GM18951 (cell line): ENCODE measurements at regions not wholly inside any gene's neighbourhood (a gene's known extent, or its start where the extent isn't known, plus 50 kb on each side); places are given as distances from the start of the nearest gene placed in this dataset.
A peak's percentile ranks its signal among the peaks of the same experiment; 100 is the strongest.

Experiments
- POLR2A ChIP-seq: IDR thresholded peaks from 4 replicates; pipeline ENCODE4 v1.6.1; 2011; ENCODE audit warnings: mild to moderate bottlenecking; ENCODE audit not compliant: insufficient read length, insufficient read depth; ENCODE audit errors: extremely low read depth
- in situ Hi-C: fragments of 300-500 bp; cut with MboI; formaldehyde crosslinking; loops from one replicate; pipeline ENCODE4 v1.12.0; 2022; ENCODE audit warnings: low sequenced_read_pairs, mixed read lengths, inconsistent platforms; ENCODE audit not compliant: unreplicated experiment

GRCh38 chr5:173718469-173718868, 102.0 kb upstream of the BOD1 start:
- in situ Hi-C loops, result no loop called here
- no peak for TF ChIP-seq POLR2A

DNA sequence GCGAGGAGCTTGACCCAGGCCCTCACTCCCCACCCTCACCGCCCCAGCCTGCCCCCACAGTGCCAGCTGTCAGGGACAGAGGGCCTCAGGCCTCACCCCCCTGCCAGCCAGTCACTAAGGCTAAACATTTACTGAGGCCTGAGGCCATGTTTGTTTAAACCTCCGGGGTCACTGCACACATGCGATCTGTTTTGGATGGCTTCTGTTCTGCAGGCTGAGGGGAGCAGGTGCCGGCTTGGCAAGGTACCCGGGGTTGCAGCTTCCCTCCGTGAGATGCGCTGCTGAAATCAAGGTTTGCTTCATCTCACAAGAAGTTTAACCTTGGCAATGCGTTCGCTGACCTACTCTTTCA, 103.3 kb upstream of the BOD1 start:
- no peak for TF ChIP-seq POLR2A
- in situ Hi-C loops, result no loop called here

GRCh38 chr5:173720286-173720952, 104.0 kb upstream of the BOD1 start:
- no peak for TF ChIP-seq POLR2A
- in situ Hi-C loops, result no loop called here

DNA sequence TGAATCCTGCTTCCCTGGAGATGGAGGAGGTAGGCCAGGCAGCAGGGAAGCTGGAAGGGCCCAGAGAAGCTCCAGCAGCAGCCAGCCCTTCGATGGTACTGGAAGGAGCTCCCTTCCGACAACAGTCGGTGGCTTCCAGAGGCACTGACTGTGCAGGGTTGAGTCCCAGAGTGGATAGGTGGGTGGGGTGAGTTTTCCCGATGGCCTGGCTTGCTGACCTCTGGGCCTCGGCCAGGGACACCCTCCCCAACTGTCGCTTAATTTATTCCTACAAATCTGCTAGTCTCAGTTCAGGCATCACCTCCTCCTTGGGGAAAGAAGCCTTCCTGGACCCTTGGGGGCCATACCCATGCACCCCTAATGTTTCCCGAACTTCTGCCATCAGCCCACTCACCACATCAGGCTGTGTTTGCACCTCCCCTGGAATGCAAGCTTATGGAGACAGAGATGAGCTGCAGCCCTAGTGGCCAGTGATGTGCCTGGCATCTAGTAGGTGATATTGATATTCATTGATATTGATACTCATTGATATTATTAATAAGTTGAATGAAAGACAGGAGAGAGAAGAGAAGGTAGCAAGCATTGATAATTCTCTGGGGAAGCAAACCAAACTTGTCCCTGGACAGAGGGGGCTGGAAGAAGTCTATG, 104.6 kb upstream of the BOD1 start:
- in situ Hi-C loops, result no loop called here

GRCh38 chr5:173721601-173722232, 105.3 kb upstream of the BOD1 start:
- in situ Hi-C loops, result no loop called here
- TF ChIP-seq POLR2A, result no peak

More for the DNA sequence above, 104.6 kb upstream of the BOD1 start:
- TF ChIP-seq POLR2A, result no peak

DNA sequence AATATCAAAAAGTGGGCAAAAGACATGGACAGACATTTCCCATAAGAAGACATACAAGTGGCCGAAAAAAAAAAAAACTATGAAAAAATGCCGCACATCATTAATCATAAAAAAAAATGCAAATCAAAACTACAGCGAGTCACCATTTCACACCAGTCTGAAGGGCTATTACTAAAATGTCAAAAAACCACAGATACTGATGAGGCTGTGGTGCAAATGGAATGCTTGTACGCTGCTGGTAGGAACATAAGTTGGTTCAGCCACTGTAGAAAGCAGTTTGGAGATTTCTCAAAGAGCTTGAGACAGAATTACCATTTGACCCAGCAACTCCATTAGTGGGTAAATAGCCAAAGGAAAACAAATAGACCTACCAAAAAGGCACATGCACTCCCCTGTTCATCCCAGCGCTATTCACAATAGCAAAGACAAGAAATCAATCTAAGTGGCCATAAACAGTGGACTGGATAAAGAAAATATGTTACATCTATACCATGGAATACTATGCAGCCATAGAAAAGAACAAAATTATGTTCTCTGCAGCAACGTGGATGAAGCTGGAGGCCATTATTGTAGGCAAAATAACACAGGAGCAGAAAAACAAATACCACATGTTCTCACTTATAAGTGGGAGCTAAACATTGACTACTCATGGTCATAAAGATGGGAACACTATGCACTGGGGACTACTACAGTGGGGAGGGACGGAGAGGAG, 110.6 kb upstream of the BOD1 start:
- TF ChIP-seq POLR2A, result no peak
- in situ Hi-C loops, result no loop called here

DNA sequence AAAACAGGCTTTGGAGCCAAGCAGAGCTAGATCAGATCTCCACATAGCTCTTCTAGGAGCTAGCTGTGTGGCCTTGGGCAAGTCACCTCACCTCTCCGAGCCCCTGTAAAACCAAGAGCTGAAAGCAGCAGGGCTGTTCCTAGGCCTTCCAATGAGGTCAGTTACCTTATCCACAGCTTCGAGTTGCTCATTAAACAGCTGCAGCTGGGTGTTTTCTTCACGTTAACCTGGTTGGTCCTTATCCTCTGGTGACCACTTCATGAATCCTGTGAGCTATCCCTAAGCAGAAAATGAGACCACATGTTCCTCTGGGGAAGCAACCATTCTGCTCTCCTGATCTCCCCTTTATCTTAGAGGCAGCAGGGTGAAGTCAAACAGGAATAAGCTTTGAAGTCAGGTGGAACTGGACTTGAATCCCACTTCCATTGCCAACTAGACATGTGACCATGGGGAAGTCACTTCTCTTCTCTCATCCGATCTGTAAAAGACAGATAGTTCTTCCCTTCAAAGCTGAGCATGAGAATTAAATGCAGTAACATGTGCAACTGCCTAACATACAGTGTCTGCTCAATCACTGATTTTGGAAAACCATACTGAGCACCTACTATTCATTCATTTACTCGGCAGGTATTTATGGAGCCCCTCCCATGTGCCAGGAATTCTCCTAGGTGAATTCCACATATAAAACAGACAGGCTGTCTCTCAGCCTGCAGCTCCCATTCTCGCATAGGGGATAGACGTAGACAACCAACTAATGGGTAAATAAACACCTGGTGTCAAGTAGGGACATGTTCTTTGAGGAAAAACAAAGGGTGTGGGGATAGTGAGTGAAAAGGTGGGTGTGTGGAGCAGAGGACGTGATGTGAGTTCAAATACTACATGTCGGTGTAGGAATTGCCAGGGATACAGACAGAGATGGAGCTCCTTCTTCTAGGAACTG, 111.7 kb upstream of the BOD1 start:
- in situ Hi-C loops, result no loop called here
- TF ChIP-seq POLR2A, result no peak

GRCh38 chr5:173729079-173729765, 112.8 kb upstream of the BOD1 start:
- in situ Hi-C loops, result no loop called here
- TF ChIP-seq POLR2A, result no peak

DNA sequence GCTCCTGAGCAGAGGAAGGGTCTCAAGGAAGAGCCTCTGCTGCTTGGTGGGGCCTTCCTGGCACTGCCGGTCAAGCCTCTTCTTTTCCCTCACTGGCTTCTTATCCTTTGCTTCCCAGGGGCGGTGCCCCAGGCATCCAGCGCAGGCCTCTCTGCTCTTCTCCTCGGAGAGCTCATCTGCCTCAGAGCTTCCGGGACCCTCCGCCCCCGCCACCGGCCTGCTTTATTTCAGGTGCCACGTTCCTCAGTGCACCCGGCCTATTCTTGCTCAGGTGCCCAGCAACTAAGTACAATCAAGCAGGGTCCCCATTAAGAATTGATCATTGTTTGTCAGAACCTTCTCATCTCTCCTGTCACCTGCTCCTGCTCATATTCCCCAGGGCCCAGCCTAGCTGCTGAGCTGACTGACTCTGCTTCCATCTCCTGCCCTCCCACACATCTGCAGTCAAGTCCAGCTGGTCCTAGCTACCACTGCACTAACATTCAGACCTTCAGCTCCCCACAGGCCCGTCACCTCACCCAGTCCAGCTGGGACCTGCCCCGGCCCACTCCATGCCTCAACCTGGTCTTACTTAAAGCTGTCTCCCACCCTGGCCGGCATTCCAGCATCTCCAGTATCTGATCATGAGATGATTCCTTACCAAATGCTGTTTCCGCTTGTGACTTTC, 114.3 kb upstream of the BOD1 start:
- in situ Hi-C loops, result no loop called here
- no peak for TF ChIP-seq POLR2A

- in situ Hi-C loops, result no loop called here
- TF ChIP-seq POLR2A, result no peak
These were observed 116.6 kb upstream of the BOD1 start for GRCh38 chr5:173733021-173733420.

- in situ Hi-C loops, result no loop called here
These were observed 117.0 kb upstream of the BOD1 start for GRCh38 chr5:173733425-173733824.

GRCh38 chr5:173733831-173734501, 117.5 kb upstream of the BOD1 start:
- in situ Hi-C loops, result no loop called here
- peak; percentile 34 for TF ChIP-seq POLR2A

More at GRCh38 chr5:173733425-173733824, 117.0 kb upstream of the BOD1 start:
- TF ChIP-seq POLR2A, result no peak
